Gastrocnemius medialis (tissue), 4 donors: ENCODE measurements at regions not wholly inside any gene's neighbourhood (a gene's known extent, or its start where the extent isn't known, plus 50 kb on each side); places are given as distances from the start of the nearest gene placed in this dataset.

Experiments used
- POLR2A ChIP-seq, 2 donors: fragments of 450-650 bp; IDR thresholded peaks; one replicate each; pipeline ENCODE4 v1.6.1; 2017; ENCODE audit warnings: antibody characterized with exemption in 2 of 2, mild to moderate bottlenecking in 2 of 2, moderate library complexity in 2 of 2
- TF ChIP-seq, protein P1 (sequence below), 5 experiments: fragments of 450-650 bp in 3 of 5; fragments of 200-600 bp in 2 of 5; sonication (generic) in 2 of 5; IDR thresholded peaks in 4 of 5; conservative IDR thresholded peaks in 1 of 5; 1 replicate in 4 of 5; 2 replicates in 1 of 5; pipeline ENCODE4 v1.5.1; 2016 to 2019; ENCODE audit warnings: antibody characterized with exemption in 5 of 5, mild to moderate bottlenecking in 3 of 5, moderate library complexity in 3 of 5

DNA sequence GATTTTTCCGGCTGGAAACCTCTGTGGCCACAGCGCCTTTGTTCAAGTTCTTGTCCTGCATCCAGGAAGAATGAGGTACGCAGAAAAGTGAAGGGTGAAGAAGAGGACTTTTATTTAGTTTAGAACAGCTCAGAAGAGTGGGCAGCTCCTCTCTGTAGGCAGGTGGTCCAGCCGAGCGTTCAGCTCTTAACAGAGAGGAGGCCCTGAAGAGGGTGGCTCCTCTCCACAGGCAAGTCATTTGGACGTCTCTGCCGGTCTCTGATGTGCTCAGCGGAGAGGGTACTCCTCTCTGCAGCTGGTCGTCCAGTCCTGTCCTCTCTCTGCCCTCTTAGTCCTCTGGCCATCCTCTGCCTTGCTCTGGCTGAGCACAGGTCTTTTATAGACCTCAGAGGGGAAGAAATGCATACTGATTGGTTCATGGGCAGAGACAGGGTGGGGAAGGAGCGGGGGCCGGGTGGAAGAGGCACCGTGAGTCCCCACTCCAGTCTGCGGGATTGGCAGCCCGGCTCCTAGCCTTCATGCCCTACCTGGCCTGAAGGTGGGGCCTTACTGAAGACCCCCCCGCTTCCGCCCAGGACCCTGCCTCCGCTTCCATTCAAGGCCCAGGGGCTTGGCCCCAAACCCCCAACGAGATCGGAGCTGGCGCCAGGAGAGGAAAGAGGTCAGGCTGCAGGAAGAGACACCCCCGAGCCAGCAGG is 70.0 kb upstream of the NKD1 start:
- TF ChIP-seq POLR2A (IDR thresholded peaks at IDR 0.05), result no peak
- TF ChIP-seq, protein P1, sequence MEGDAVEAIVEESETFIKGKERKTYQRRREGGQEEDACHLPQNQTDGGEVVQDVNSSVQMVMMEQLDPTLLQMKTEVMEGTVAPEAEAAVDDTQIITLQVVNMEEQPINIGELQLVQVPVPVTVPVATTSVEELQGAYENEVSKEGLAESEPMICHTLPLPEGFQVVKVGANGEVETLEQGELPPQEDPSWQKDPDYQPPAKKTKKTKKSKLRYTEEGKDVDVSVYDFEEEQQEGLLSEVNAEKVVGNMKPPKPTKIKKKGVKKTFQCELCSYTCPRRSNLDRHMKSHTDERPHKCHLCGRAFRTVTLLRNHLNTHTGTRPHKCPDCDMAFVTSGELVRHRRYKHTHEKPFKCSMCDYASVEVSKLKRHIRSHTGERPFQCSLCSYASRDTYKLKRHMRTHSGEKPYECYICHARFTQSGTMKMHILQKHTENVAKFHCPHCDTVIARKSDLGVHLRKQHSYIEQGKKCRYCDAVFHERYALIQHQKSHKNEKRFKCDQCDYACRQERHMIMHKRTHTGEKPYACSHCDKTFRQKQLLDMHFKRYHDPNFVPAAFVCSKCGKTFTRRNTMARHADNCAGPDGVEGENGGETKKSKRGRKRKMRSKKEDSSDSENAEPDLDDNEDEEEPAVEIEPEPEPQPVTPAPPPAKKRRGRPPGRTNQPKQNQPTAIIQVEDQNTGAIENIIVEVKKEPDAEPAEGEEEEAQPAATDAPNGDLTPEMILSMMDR (IDR thresholded peaks at IDR 0.05 in 4 of 5, conservative IDR thresholded peaks at IDR 0.05 in 1 of 5), result no peak
